HG02840 (cell line): ENCODE measurements at regions not wholly inside any gene's neighbourhood (a gene's known extent, or its start where the extent isn't known, plus 50 kb on each side); places are given as distances from the start of the nearest gene placed in this dataset.
A peak's percentile ranks its signal among the peaks of the same experiment; 100 is the strongest.

ENCODE experiments used
- ATAC-seq: cut with Tn5 transposase; IDR thresholded peaks from one replicate; pipeline ENCODE4 v1.9.1; 2021; ENCODE audit warnings: mild to moderate bottlenecking, moderate library complexity, moderate number of reproducible peaks; ENCODE audit not compliant: unreplicated experiment, low FRiP score

DNA sequence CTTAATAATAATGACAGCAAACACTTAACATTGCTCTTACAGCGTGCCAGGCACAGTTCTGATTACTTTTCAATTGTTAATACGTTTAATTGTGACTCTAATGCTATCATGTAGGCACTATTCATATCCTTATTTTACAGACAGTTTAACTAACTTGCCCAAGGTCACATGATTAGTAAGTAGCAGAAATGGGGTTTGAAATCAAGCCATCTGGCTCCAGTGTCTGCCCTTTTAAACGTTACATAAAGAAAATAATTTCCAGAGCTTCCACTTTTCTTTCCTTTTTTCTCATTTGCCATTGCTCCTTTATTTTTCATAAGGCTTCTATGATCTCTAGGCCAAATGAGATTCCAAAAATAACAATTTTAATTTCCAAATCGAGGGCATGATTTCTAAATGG is 50.6 kb upstream of the IKZF2 start:
- no peak for ATAC-seq

DNA sequence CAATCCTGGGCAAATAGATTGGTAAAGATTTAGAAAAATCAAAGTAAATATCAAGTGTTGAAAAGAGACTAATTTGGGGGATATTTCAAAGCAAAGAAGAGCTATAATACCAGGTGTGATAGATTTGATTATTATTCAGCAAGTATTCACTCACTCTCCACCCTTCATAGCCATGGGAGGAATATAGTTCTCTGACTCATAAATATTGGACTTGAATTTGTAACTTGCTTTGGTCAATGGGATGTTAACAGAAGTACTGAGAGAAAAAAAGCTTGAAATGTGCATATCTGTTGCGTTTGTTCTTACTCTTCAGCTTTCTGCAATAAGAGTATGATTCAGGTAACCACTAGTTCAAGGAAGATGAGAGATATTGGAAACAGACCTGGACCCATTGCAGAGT is 54.5 kb upstream of the IKZF2 start:
- ATAC-seq, result no peak

DNA sequence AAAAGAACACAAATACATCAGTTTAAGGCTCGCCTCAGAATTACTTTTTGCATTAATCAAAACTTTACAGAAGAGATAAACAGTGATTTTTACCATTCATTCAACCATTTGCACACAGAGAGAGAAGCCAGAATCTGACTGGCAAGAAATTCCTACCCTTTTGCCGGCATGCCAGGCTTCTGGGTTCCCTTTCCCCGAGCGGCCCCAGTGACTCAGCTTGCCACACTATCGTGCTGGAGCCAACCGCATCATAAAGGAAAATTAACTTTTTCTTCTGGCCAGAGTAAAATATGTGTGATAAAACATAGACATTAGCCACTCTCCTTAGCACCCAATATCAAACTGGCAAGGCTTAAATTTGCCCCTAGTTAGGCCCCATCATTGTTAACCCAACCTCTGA is 61.8 kb upstream of the IKZF2 start:
- no peak for ATAC-seq

DNA sequence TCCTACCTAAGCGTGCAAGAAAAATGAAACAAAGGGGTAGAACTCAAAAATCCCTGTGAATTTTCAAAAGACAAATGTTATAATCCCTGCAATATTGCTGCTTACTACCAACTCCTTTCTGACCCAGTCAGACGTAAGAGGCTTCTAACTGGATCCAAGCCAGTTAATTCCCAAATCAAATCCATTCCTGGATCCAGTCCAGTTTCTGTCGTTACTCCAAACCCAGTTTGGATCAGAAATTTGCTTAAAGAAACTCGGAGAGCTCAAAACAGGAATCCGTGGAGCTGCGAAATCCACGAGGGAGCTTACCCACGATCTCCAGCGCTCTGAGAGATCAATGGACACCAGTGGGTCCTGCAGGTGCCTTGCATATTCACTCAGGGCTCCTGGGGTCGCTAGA is 62.8 kb upstream of the IKZF2 start:
- ATAC-seq, result no peak

DNA sequence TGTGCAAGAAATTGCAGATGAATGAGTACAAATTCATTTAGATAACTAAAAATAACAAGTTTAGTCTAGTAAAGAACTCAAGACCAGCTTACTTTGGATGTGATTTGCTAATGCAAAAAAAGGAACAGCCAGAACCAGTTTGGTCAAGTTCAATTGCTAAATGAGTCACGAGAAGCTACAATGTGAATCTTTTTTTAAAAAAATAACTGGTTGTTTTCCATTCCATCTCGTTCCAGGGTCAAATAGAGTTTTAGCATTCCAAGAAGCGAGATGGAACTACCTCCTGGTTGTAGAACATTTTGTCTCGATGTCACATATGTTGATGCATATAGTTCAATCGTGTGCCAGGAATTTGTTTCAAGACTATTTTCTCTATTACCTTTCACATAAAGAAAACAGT is 65.0 kb upstream of the IKZF2 start:
- ATAC-seq, result no peak

DNA sequence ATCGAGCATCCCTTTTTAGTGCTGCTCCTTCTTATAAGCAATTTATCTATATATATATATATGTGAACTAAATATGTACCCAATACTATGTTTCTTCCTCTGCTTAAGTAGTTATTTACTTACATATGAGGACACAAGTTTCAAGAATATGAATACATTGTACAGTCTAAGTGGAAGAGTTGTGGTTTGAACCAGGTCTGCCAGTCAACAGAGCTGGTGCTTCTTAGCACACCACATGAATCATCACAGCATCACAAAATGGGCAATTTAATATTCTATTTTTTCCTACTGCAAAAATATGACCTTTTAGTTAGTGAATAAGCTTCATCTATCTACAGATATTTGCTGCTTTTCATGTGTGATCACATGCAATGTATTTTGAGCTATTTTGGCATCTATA is 64.4 kb upstream of the SPAG16 start:
- ATAC-seq, result no peak

DNA sequence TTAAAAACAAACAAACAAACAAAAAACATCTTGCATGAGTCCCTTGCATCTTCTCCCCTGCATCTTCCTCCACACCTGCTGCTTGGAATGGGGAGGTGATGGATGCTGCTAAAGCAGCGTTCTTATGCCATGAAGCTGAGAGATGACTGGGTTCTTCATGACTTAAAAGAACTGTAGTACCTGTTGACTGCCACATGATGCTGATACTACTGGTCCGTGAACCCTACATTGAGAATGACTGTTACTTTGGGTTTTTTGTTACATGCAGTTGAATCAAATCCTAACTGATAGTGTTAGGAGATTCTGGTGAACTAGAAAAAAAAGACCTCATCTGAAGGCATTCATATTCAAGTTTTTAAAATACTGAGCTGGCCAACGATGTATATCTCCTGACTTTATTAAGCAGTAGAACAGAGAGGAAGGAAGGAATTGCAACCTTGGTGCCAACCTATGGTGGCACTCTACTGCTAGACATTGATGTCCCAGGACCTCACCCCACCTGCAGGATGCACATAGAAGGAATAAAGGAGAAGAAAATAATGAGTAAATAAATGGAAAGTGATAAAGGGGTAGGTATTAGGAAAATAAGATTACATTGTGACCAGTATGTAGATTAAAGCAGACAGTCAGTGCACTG is 63.2 kb upstream of the SPAG16 start:
- ATAC-seq, result no peak

DNA sequence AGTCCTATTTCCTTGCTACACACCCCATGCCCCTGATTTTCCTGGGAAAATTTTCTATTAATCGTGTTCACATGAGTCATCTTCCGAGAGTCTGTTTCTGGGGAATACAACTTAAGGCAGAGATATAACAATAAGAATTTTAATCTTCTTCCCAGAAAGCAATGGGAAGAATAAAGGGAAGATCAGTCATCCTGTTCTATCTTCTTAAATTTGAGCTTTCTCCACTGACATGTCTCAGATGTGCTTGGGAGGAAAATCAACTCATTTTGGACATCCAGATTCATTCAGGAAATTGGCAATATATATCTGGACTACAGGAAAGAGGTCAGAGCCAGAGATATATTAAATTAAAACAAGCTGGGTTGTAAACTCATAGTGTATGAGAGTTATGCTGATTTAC is 62.3 kb upstream of the SPAG16 start:
- ATAC-seq, result no peak

DNA sequence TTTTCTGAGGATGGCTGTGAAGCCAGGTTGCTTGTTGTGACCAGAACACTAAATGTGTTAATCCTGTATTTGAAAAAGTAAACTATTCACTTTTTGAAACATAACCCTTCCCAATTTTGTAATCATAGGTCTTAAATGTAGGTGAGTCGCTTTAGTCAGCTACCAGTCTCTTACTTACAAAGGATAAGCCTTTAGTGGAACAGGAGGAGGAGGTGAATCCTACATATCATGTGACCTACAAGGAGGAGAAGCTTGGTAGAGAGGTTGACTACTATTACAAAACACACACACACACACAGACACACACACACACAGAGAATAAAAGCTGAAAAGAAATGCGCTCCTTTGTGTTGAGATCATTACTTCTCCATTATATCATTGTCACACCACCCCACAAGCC is 59.9 kb upstream of the SPAG16 start:
- ATAC-seq, result no peak

DNA sequence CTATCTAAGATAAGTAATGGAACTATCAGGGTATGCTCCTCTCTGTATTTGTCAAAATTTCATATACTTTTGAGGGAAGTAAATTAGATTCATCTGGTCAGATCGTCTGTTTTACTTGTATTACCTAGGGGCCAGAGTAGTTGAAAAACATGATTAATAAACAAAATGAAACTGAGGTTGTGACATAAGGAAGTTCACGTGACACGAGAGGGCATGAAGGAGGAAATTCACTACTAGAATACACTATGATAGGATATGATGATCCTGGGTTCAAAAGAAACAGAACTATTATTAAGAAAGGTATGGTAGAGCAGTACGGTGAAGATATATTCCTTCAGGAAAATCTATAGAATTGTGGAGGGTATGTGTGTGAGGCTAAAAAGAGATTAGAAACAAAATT is 58.4 kb upstream of the SPAG16 start:
- ATAC-seq, result no peak

DNA sequence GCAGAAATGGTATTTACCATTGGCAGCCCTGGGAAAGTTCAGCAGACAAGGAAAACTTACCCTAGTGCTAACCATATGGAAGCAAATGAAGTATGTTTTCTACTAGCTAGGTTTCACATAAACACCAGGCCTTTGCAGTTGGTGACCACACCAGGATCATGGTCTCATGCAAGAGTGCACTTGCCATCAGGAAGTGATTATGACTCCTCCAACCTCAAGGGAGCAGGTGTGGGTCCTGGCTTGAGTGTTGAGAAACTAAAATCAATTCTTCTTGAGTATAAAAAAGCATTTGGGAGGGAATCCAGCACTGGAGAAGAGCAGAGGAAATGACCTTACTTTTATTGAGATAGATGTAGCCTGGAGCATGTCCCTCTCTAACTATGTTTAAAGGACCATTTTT is 56.8 kb upstream of the SPAG16 start:
- peak; percentile 94 for ATAC-seq

DNA sequence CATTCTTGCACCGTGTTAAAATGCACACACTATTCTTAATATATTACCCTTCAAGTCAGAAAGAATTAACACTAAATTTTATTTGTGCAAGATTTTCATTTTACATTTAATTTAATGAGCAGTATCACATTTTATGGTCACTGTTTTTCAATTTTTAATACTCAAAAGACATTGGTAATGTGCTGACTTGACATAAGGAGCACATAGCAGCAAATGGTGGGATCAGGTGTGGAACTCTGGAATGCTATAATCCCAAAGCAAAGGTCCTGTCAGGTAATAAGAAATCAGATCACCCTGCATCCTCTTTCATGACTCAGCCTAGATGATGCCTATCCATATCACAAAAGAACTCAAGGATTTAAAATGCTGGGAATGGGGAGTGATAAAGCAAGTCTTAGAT is 55.6 kb upstream of the SPAG16 start:
- ATAC-seq, result no peak

DNA sequence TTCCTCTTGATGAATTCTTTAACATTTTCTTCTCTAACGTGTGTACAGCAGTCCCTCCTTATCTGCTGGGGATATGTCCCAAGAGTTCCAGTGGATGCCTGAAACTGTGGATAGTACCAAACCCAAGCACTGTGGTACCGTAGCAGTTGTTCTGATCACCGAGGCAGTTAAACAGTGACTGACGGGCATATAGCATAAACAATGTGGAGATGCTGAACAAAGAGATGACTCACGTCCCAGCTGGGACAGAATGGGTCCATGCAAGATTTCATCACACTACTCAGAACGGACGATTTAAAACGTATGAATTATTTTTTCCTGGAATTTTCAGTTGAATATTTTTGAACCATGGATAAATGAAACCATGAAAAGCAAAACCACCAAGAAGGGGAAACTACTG is 54.5 kb upstream of the SPAG16 start:
- ATAC-seq, result no peak

DNA sequence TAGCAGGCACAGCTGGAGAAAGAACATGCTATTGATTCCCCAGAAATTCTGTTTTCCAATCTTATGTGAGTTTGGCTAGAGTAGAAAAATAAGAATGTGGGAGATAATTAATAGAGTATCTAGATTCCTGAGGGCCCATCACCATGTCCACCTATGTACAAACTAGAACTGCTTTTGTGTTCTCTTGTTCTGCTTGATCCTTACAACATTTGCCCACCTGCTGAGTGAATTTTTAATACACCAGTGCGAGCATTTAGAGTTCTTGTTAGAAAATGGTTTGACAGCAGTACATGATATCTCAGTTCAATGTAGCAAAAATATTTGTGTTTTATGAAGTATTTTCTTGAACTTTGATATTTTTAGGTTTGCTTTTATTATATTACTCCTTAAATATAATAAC is 52.3 kb upstream of the SPAG16 start:
- no peak for ATAC-seq

DNA sequence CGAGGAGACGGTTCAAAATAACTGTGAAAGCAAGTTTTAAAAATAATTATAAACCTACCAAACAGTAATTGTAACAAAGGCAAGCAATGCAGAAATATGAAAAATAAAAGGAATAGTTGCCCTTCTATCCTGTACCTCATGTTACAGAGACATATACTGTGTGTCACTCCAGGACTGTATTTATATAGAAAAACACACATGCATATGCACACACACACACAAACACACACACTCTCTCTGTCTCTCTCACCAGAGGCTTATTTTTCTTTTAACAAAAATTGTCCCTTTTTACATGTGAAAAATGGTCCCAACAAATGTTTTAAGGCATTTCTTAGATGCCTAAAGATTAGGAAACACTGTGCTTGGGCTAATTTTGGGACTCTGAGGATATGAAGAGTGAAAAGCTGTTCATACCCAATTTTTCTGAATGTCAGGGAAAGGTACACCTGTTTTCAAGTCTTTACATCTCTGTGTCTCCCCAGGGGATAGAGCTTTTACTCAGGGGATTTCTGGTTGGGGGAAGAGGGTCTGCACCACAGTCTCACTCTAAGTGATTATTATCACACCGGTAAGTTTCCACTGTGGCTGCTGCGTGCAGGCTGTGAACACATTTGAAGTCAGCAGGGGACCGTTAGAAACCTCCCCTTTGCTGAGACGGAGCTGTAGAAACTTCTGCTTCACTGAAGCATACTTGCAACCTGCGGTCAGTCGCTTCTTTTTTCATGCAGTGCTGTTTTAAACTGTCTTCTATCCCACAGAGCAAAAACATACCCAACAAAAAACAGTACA is 51.4 kb upstream of the SPAG16 start:
- ATAC-seq, result peak; percentile 95

DNA sequence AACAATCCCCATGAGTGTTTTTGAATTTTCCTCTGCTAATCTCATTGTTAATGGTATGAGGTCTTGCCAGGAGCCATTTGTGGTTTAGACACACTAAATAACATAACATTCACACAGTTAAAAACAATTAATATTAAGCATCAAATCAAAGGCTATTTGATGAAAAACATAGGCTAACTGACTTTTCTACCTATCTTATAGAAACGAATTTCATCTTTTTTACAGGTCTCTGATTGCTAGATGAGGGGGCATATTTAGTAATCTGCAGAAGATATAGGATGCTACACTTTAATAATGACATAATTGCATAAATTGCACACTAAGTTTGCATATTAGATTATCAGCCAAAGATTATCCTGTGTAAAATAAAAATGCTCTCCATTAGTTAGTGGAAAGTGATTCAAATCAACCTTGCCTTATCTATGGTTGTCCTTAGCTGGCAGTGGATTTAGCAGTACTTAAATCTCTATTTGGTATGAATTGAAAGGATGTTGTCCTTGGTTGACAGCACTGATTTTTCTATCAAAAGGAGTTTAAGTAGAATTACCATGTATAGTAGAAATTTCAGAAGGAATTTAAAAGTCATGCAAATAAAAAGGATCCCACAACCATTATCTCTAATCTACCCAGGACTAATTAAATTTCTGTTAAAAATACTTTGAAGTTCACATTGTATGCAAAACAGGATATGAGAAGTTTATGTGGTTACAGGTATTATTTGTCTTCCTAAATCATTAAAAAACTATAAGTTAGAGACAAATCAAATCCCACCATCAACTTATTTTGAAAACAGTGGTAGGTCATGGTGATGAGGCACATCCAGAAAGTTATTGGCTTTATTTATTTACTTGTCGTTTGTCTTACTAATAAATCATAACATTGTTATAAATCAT is 50.6 kb upstream of the SPAG16 start:
- ATAC-seq, result no peak
